ENCODE measurements at regions not wholly inside any gene's neighbourhood (a gene's known extent, or its start where the extent isn't known, plus 50 kb on each side); places are given as distances from the start of the nearest gene placed in this dataset.

DNA sequence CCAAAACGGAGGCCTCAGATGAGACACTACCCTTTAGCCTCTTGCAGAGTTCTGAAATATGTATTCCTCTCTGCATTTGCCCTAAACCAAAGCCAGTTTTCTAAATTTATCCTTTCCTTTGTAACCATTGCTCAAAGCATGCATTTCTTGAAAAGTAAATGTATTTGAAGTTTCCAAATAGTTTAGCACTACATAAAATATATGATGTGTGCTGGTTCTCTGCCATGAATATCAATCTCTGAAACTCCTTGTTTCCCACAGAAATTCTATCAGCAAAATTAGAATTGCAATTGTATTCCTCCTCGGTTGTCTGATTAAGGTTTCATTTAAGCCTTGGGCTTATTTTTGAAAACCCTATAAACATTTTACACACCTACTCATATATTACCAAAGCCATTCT, 137.1 kb upstream of the SYT6 start:
- intact Hi-C loops (cut with micrococcal nuclease; ENCODE audit: unreplicated experiment), result no loop called here
- BruUV-seq (replicated peaks), result no TSS peak
- no peak for TF ChIP-seq EZH2 (IDR thresholded peaks at IDR 0.05; ENCODE audit: borderline replicate concordance, low read depth, low read length, poor library complexity, severe bottlenecking)
- TF ChIP-seq, protein P1, sequence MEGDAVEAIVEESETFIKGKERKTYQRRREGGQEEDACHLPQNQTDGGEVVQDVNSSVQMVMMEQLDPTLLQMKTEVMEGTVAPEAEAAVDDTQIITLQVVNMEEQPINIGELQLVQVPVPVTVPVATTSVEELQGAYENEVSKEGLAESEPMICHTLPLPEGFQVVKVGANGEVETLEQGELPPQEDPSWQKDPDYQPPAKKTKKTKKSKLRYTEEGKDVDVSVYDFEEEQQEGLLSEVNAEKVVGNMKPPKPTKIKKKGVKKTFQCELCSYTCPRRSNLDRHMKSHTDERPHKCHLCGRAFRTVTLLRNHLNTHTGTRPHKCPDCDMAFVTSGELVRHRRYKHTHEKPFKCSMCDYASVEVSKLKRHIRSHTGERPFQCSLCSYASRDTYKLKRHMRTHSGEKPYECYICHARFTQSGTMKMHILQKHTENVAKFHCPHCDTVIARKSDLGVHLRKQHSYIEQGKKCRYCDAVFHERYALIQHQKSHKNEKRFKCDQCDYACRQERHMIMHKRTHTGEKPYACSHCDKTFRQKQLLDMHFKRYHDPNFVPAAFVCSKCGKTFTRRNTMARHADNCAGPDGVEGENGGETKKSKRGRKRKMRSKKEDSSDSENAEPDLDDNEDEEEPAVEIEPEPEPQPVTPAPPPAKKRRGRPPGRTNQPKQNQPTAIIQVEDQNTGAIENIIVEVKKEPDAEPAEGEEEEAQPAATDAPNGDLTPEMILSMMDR (conservative IDR thresholded peaks at IDR 0.05; ENCODE audit: low read depth, low read length), result no peak
- no peaks in the 10 kb centered on the region for H3K27me3 ChIP-seq (replicated peaks; ENCODE audit: insufficient read depth, low read depth, low read length, poor library complexity)
- H3K4me3 ChIP-seq (ENCODE audit: low read depth, low read length, poor library complexity, severe bottlenecking), result no peak overlapping the region
- CTCF ChIA-PET, result no interaction called here
- H3K27ac ChIP-seq (ENCODE audit: low read depth, low read length, poor library complexity, severe bottlenecking), result no peak overlapping the region
- no peaks in the 10 kb centered on the region for H3K36me3 ChIP-seq (ENCODE audit: insufficient read depth, low read length, poor library complexity, severe bottlenecking)
- H3K9me3 ChIP-seq (ENCODE audit: low read depth, low read length, poor library complexity, severe bottlenecking), result no peaks in the 10 kb centered on the region
- POLR2A ChIA-PET (ENCODE audit: low non-redundant PET), result no interaction called here
- DNase-seq (ENCODE audit: low spot score), result no peak
- H3K4me1 ChIP-seq (ENCODE audit: insufficient read depth, low read length, poor library complexity, severe bottlenecking), result peaks cover 33% of the 10 kb centered on the region

DNA sequence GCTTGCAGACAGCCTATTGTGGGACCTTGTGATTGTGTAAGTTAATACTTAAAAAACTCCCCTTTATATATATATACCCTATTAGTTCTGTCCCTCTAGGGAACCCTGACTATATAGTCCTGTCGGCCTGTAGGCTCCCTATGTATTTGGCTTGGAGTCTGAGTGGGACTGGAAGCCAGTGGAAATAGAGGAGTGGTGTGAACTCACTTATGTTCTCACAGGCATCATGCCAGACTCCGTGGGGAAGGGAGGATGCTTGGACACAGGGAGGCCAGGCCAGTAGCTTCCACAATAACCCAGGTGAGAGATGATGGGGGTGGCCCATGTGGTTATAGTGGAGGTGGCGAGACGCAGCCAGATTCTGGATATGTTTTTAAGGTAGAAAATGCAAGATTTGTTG, 136.7 kb upstream of the SYT6 start:
- no peak overlapping the region for H3K4me3 ChIP-seq (ENCODE audit: low read depth, low read length, poor library complexity, severe bottlenecking)
- BruUV-seq (replicated peaks), result no TSS peak
- H3K4me1 ChIP-seq (ENCODE audit: insufficient read depth, low read length, poor library complexity, severe bottlenecking), result peaks cover 33% of the 10 kb centered on the region
- TF ChIP-seq, protein P1 (conservative IDR thresholded peaks at IDR 0.05; ENCODE audit: low read depth, low read length), result no peak
- TF ChIP-seq EZH2 (IDR thresholded peaks at IDR 0.05; ENCODE audit: borderline replicate concordance, low read depth, low read length, poor library complexity, severe bottlenecking), result no peak
- CTCF ChIA-PET, result no interaction called here
- no peaks in the 10 kb centered on the region for H3K9me3 ChIP-seq (ENCODE audit: low read depth, low read length, poor library complexity, severe bottlenecking)
- POLR2A ChIA-PET (ENCODE audit: low non-redundant PET), result no interaction called here
- H3K27ac ChIP-seq (ENCODE audit: low read depth, low read length, poor library complexity, severe bottlenecking), result no peak overlapping the region
- H3K27me3 ChIP-seq (replicated peaks; ENCODE audit: insufficient read depth, low read depth, low read length, poor library complexity), result no peaks in the 10 kb centered on the region
- intact Hi-C loops (cut with micrococcal nuclease; ENCODE audit: unreplicated experiment), result no loop called here
- DNase-seq (ENCODE audit: low spot score), result no peak
- H3K36me3 ChIP-seq (ENCODE audit: insufficient read depth, low read length, poor library complexity, severe bottlenecking), result no peaks in the 10 kb centered on the region

DNA sequence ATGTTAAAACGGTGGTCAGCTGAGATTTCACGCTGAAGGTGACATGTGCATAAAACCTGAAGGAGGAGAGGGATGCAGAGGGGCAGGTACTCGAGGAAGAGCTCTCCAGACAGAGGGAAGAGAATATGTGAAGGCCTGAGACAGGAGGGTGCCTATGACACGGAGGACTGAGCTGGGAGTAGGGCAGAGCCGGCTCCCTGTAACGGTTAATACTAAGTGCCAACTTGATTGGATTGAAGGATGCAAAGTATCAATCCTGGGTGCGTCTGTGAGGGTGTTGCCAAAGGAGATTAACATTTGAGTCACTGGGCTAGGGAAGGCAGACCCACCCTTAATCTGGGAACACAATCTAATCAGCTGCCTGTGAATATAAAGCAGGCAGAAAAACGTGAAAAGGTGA, 136.2 kb upstream of the SYT6 start:
- Histone ChIP-seq H3K4me1 (ENCODE audit: insufficient read depth, low read length, poor library complexity, severe bottlenecking) (peaks cover 28% of the 10 kb centered on the region), H3K9me3 (ENCODE audit: low read depth, low read length, poor library complexity, severe bottlenecking) (no peaks in the 10 kb centered on the region), H3K27ac (ENCODE audit: low read depth, low read length, poor library complexity, severe bottlenecking) (no peak overlapping the region), H3K36me3 (ENCODE audit: insufficient read depth, low read length, poor library complexity, severe bottlenecking) (no peaks in the 10 kb centered on the region), H3K4me3 (ENCODE audit: low read depth, low read length, poor library complexity, severe bottlenecking) (no peak overlapping the region), H3K27me3 (replicated peaks; ENCODE audit: insufficient read depth, low read depth, low read length, poor library complexity) (no peaks in the 10 kb centered on the region)
- intact Hi-C loops (cut with micrococcal nuclease; ENCODE audit: unreplicated experiment), result loop anchor here (10.0 kb wide), 1 partner anchor 145 kb away; no protein-coding TSS in a partner anchor
- ChIA-PET CTCF (no interaction called here), POLR2A (ENCODE audit: low non-redundant PET) (no interaction called here)
- no peak for DNase-seq (ENCODE audit: low spot score)
- no peak for TF ChIP-seq EZH2 (IDR thresholded peaks at IDR 0.05; ENCODE audit: borderline replicate concordance, low read depth, low read length, poor library complexity, severe bottlenecking)
- TF ChIP-seq, protein P1 (conservative IDR thresholded peaks at IDR 0.05; ENCODE audit: low read depth, low read length), result no peak
- BruUV-seq (replicated peaks), result no TSS peak
